HT-29 (cell line): ENCODE measurements at regions not wholly inside any gene's neighbourhood (a gene's known extent, or its start where the extent isn't known, plus 50 kb on each side); places are given as distances from the start of the nearest gene placed in this dataset.
A peak's percentile ranks its signal among the peaks of the same experiment; 100 is the strongest.

Source experiments
- DNase-seq: peaks from one replicate; pipeline ENCODE4 v3.0.0-alpha.2; 2015; ENCODE audit warnings: low spot score

GRCh38 chr13:30359991-30360390 is 52.6 kb upstream of the KATNAL1 start:
- DNase-seq = no peak

- DNase-seq = no peak
Measured at GRCh38 chr13:30360586-30360985, 53.2 kb upstream of the KATNAL1 start.

DNA sequence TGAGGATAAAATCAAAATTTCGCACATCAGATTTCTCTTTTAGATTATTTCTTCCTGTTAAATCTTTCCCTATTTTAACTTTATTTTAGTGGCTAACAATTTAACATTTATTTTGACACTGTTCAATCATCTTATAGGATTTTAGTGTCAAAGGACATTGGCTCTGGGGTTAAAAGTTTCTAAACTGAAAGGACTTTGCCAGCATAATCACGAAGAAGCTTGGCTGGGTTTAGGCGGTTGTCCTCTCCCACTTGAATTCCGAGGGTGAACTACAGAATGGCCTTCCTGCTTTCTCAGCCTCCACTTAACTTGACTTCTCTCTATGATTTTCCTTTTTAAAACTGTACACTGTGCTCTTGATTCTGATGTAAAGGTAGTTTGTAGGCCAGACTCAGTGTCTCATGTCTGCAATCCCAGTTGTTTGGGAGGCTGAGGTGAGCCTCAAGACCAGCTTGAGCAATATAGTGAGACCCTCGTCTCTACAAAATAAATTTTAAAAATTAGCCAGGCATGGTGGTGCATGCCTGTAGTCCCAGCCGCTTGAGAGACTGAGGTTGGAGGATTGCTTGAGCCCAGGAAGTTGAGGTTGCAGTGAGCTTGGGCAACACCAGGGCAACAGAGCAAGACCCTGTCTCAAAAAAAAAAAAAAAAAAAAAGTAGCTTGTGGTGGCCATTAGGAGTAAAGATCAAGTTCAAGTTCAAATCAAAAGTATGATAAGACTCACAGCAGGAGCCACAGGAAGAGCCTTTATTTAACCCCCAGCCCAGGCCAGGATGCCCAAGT is 54.8 kb upstream of the KATNAL1 start:
- no peak for DNase-seq

DNA sequence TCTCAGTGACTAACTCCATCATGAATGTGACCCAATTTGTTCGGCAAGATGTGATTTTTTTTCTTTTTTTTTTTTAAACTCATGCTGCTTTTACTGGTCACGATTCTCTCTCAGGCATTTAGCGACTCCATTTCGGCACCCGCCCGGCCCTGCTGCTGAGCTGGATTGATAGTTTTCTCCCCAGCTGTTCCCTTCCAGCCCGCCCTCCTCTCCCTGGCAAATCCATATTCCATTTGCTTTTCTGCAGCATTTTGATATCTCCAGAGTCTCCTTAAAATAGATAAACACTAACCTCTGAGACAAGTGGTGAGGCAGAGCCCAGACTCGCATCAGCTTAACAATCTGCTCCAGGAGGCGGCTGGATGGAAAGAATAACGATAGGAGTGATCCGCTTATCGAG is 55.5 kb upstream of the KATNAL1 start:
- no peak for DNase-seq

DNA sequence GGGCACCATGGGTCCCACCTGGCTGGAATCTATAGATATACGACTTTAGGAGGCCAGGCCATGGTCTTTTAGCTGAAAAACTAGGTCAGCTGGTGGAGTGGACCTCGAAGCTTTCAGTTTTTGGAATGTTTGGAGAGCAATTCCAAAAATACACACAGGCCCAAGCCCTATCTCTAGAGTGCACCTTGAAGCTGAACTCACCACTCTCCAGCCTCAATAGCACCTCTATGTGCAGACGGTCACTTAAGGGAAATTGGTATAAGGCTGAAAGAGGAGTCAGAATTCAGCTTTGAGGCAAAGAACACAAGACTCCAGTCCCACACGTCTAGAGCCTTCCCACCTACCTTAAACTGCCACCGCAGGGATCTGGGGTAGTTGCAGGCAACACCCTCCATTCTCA is 56.4 kb upstream of the KATNAL1 start:
- DNase-seq = no peak

DNA sequence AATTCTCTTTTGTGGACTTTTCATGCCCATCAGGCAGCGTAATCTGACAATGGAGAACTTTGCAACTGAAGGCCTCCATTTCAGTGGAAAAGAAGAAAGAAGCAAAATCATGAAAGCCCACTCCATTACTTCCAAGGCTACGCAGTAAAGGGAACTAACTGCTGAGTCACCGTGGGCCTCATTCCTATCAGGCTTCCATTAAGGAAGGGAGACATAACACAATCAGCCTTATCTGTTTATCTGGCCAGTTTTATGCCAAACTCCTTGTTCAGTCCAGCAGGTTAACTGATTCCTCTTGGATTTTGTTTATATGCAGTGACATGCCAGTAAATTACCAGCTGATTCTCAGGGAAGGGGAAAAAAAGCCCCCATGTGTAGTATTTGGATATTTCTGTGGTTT is 56.8 kb upstream of the KATNAL1 start:
- DNase-seq = no peak

DNA sequence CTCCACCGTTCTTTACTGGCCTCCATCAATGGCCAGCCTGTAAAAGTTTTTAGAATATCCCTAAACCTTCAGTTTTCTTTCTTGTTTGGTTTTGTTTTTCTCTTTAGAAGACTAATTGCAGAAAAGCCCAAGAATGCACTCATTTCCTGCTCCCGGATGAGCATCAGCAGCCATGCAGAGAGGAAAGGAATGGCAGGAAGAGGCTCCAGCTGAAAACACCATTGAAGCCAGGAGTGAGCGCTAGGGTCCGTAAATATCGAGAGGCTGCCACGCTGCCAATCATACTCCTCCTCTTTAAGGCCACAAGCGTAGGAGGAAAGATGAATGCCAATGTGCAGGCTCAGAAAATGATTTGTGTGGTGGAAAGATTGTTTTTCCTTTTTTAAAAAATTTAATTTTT is 57.4 kb upstream of the UBE2L5 start:
- DNase-seq = no peak

GRCh38 chr13:30366088-30366487 is 56.2 kb upstream of the UBE2L5 start:
- no peak for DNase-seq

DNA sequence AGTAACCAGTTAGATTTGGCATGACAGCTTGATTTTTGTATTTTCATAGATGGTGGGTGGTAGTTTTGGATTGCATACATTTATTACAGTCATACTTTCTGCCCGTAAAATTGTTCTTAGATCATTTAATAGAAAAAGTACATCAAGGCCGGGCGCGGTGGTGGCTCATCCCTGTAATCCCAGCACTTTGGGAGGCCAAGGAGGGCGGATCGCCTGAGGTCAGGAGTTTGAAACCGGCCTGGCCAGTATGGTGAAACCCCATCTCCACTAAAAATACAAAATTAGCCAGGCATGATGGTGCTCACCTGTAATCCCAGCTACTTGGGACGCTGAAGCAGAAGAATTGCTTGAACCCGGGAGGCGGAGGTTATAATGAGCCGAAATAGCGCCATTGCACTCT is 55.0 kb upstream of the UBE2L5 start:
- DNase-seq = no peak

GRCh38 chr13:30370146-30370545 is 52.1 kb upstream of the UBE2L5 start:
- no peak for DNase-seq

DNA sequence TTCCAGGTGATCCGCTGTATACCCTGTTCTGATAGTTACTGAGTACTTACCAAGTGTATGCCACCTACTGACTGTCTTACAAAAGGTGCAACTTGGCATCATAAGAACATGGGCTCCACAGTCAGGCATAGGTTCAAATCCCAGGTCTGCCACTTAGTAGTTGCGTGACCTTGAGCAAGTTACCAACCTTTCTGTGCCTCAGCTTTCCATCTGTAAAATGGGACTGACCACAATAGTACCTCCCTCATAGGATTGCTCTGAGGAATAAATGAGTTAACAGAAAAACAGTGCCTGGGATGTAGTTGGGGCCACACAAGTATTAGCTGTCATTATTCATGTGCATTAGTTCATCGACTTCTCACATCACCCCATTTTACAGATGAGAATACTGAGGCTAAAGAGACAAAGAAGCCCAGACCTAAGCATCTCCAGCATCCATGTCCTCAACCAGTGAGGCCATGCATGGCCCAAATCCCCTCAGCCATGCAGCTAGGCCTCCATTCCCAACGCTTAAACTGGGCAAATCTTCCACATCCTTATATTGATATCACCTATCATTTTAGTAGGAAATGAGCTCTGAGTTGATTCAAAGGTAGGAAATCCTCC is 51.3 kb upstream of the UBE2L5 start:
- DNase-seq = no peak

DNA sequence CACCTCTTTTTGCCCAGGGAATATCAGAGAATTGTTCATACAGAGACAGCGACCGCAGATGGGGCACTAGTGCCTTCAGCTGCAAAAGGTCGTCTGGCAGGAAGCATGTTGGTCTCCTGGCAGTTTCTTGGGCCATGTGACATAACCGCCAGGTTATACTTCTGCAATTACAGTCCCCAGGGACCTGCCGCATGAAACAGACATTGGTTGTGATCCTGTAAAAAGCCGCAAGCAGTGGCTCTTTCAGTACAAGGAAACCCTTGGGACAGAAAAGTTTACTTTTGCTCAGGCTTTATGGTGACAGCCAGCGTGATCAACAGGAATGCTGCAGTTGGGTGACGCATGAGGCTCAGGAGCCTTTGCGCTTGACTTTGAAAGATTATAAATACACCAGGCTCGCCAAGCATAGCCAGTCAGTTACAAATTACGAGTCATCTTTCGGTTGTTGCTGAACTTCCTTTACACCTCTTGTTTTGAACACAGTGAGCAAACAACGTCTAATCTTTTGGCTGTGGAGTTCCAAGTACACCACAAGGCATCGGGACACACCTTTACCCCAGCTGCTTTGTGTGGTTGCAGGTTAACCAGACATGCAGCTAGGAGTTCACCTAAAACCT is 50.5 kb upstream of the UBE2L5 start:
- DNase-seq = peak; percentile 23
